ENCODE measurements at regions not wholly inside any gene's neighbourhood (a gene's known extent, or its start where the extent isn't known, plus 50 kb on each side); places are given as distances from the start of the nearest gene placed in this dataset.

- TF ChIP-seq CTCF (IDR thresholded peaks at IDR 0.05; ENCODE audit: control insufficient read depth, extremely low read depth, insufficient read depth), result no peak
- no peak overlapping the region for H3K4me3 ChIP-seq (ENCODE audit: low read depth, low read length)
- no peak for DNase-seq (ENCODE audit: low read depth)
Observed at GRCh38 chr2:56088411-56088810, 95.4 kb upstream of the CCDC85A start.

DNA sequence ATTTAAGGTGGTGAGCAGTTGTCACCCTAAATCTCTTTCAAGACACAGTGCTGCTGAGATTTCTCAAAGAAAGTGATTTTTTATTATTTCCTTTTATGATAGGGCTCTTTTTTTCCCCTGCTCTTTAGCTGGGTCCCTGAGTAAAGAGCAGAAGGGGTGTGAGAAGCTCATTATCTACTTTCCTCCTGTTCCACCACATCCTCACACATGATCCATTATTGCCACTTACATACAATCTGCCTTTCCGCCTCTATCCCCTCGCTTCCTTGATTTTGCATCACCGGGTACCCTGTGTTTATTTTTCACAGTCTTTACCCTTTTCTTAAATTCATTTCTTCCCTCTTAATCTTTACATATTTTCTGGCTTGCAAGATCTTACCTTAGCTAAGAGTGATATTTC lies 93.9 kb upstream of the CCDC85A start:
- no peak for DNase-seq (ENCODE audit: low read depth)
- no peak for TF ChIP-seq CTCF (IDR thresholded peaks at IDR 0.05; ENCODE audit: control insufficient read depth, extremely low read depth, insufficient read depth)
- no peak overlapping the region for H3K4me3 ChIP-seq (ENCODE audit: low read depth, low read length)

DNA sequence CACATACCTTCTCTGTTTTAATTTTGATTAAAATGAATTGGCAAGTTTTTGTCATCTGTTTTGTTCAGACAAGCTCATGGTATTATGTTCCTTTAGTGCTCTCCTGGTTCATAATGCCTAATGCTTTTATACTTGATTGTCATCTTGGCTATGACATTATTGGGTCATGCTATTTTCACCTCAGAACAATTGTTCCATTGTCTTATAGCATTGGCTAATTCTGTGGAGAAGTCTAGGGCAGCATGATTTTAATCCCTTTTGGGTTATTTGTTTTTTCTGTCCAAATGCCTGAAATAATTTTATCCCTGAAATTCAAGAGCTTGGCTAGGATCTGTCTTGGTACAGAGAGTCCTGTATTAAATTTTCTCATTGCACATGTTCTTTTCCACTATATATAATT lies 83.8 kb upstream of the CCDC85A start:
- no peak for DNase-seq (ENCODE audit: low read depth)
- TF ChIP-seq CTCF (IDR thresholded peaks at IDR 0.05; ENCODE audit: control insufficient read depth, extremely low read depth, insufficient read depth), result no peak

GRCh38 chr2:56100791-56101312 lies 82.9 kb upstream of the CCDC85A start:
- no peak for TF ChIP-seq CTCF (IDR thresholded peaks at IDR 0.05; ENCODE audit: control insufficient read depth, extremely low read depth, insufficient read depth)
- no peak overlapping the region for H3K4me3 ChIP-seq (ENCODE audit: low read depth, low read length)
- no peak for DNase-seq (ENCODE audit: low read depth)

More for the DNA sequence above, 83.8 kb upstream of the CCDC85A start:
- no peak overlapping the region for H3K4me3 ChIP-seq (ENCODE audit: low read depth, low read length)

- no peak for TF ChIP-seq CTCF (IDR thresholded peaks at IDR 0.05; ENCODE audit: control insufficient read depth, extremely low read depth, insufficient read depth)
- H3K4me3 ChIP-seq (ENCODE audit: low read depth, low read length), result no peak overlapping the region
- no peak for DNase-seq (ENCODE audit: low read depth)
Observed at GRCh38 chr2:56102098-56102497, 81.7 kb upstream of the CCDC85A start.

DNA sequence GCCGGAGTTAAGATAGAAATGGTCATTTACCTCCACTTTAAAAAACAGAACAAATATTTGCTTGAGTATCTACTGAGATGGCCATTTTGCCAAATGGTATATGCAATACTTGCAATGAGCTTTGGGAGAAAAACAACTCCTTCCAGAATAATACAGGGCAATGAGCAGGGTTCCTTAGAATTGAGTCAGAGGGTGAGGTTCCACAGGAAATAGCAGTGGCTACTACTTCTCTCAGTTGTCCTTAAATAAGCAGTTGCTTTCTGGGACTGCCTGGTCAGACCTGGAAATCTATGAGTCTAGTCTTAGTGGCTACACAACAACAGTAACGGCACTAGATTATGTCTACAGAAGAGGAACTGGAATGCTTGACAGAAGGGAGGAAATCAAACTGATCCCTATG lies 80.9 kb upstream of the CCDC85A start:
- DNase-seq (ENCODE audit: low read depth), result no peak
- no peak for TF ChIP-seq CTCF (IDR thresholded peaks at IDR 0.05; ENCODE audit: control insufficient read depth, extremely low read depth, insufficient read depth)
- H3K4me3 ChIP-seq (ENCODE audit: low read depth, low read length), result no peak overlapping the region

DNA sequence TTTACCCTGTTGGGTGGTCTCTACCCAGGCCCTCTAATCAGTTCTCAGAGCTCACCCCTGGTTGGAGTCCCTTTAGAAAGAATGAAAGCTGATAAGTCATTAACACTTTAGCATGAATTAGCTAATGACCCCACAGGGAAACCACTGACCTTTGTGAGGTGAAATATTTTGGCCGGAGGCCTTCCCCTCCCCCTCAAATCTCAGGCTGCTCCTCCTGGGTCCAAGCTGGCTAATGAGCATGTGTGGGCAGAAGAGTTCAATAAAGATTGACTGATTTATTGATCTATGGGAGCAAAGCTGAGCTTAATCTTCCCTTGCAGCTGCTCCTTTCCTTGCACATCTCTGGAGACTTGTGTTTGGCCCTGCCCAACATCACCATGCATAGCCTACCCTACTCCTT lies 78.8 kb upstream of the CCDC85A start:
- DNase-seq (ENCODE audit: low read depth), result no peak
- H3K4me3 ChIP-seq (ENCODE audit: low read depth, low read length), result no peak overlapping the region
- TF ChIP-seq CTCF (IDR thresholded peaks at IDR 0.05; ENCODE audit: control insufficient read depth, extremely low read depth, insufficient read depth), result no peak
